D721Med (cell line): ENCODE measurements at regions not wholly inside any gene's neighbourhood (a gene's known extent, or its start where the extent isn't known, plus 50 kb on each side); places are given as distances from the start of the nearest gene placed in this dataset.

ENCODE experiments used
- DNase-seq: peaks from one replicate; pipeline ENCODE4 v3.0.0; 2011; ENCODE audit warnings: low spot score; ENCODE audit not compliant: insufficient read length
- FAIRE-seq: peaks from 2 replicates; lab custom pipeline; 2011; peaks lifted over from hg19 to GRCh38; lab: Jason Lieb, UNC
- TF ChIP-seq, protein P1 (sequence below): IDR thresholded peaks from 2 replicates; pipeline ENCODE4 v1.5.1; 2012; ENCODE audit warnings: mild to moderate bottlenecking, control low read depth; ENCODE audit not compliant: insufficient read depth; ENCODE audit errors: missing control alignments

- TF ChIP-seq, protein P1, sequence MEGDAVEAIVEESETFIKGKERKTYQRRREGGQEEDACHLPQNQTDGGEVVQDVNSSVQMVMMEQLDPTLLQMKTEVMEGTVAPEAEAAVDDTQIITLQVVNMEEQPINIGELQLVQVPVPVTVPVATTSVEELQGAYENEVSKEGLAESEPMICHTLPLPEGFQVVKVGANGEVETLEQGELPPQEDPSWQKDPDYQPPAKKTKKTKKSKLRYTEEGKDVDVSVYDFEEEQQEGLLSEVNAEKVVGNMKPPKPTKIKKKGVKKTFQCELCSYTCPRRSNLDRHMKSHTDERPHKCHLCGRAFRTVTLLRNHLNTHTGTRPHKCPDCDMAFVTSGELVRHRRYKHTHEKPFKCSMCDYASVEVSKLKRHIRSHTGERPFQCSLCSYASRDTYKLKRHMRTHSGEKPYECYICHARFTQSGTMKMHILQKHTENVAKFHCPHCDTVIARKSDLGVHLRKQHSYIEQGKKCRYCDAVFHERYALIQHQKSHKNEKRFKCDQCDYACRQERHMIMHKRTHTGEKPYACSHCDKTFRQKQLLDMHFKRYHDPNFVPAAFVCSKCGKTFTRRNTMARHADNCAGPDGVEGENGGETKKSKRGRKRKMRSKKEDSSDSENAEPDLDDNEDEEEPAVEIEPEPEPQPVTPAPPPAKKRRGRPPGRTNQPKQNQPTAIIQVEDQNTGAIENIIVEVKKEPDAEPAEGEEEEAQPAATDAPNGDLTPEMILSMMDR, result no peak
- no peak for DNase-seq
- no peak for FAIRE-seq
Observed at GRCh38 chr16:61024180-61024900, 1011.9 kb downstream of the CDH8 start.

- no peak for DNase-seq
- TF ChIP-seq, protein P1, result no peak
- FAIRE-seq, result no peak
Observed at GRCh38 chr16:61014869-61015268, 1021.4 kb downstream of the CDH8 start.

DNA sequence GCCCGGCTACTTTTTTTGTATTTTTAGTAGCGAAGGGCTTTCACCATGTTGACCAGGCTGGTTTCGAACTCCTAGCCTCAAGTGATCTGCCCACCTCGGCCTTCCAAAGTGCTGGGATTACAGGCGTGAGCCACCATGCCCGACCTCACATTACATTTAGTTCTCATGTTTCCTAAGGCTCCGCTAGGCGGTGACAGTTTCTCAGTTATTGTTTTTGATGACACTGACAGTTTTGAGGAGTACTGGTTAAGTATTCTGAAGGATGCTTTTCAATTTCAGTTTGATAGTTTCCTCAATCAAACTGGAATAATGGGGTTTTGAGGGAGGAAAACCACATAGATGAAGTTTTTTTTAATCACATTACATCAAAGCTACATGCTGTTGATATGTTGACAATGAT is 1028.5 kb downstream of the CDH8 start:
- DNase-seq (no peak), FAIRE-seq (no peak)
- TF ChIP-seq, protein P1, result no peak

GRCh38 chr16:61005952-61006351 is 1030.3 kb downstream of the CDH8 start:
- DNase-seq (no peak), FAIRE-seq (no peak)
- TF ChIP-seq, protein P1, result no peak

DNA sequence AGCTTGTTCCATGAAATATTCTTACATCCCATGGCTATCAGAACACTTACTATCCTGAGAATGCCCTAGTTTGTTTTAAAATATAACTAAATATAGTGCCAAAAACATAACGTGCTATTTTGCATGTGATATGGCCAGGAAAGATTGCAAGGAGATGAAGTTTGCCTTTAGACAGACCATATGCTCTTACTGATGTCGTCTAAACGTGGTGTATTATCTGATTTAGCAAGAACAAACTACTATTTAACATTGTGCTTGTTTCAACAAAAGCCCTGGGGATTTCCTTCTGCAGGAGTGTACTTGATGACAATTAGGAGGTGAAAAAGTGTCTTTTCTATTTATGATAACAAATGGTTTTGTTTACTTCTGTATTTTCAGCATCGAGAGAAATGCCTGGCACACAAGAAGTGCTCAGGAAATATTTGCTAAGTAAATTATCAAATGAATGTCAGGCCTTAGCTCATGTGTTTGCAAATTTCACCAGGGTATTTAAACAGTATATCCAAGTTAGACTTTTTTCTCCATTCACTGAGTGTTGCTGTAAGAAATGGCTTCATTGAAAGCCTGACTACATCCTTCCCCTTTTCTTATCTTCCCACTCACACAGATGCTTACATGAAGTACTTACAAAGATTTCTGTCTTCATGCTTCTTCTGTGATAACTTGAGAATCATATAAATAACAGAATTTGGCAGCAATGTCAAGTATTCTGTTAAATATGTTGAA is 1033.6 kb downstream of the CDH8 start:
- TF ChIP-seq, protein P1, result no peak
- DNase-seq, result no peak
- FAIRE-seq, result no peak

- TF ChIP-seq, protein P1, result no peak
- no peak for FAIRE-seq
- no peak for DNase-seq
Observed at GRCh38 chr16:60991886-60992285, 1044.4 kb downstream of the CDH8 start.

GRCh38 chr16:60989592-60989991 is 1046.6 kb downstream of the CDH8 start:
- no peak for DNase-seq
- TF ChIP-seq, protein P1, result no peak
- FAIRE-seq, result no peak
